ENCODE measurements at regions not wholly inside any gene's neighbourhood (a gene's known extent, or its start where the extent isn't known, plus 50 kb on each side); places are given as distances from the start of the nearest gene placed in this dataset.

DNA sequence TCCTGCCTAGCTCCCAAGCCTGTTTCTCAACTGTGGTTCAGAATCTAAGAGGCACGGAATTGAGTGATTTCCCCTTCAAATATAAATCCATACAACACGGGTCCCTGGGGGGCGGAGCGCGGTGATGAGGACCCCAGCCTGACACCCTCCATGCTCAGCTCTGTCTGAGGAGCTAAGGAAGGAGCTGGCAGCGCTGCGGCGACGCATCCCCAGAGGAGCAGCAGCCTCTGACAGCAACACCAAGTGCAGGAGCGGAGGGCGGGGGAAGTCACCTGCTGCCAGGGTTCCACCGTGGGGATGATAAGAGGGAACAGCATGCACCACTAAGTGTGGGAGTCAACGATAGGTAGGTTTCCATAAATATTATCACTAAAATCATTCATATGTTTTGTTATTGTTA lies 72.6 kb upstream of the VWC2 start:
- DNase-seq (ENCODE audit: low read depth, low spot score) = no peak
- ChIA-PET POLR2A (no interaction called here), CTCF (no interaction called here)
- TF ChIP-seq CTCF (IDR thresholded peaks at IDR 0.05; ENCODE audit: insufficient read depth, low read length, missing control alignments) = no peak
- H3K4me3 ChIP-seq (ENCODE audit: low read depth, low read length) = no peak overlapping the region

DNA sequence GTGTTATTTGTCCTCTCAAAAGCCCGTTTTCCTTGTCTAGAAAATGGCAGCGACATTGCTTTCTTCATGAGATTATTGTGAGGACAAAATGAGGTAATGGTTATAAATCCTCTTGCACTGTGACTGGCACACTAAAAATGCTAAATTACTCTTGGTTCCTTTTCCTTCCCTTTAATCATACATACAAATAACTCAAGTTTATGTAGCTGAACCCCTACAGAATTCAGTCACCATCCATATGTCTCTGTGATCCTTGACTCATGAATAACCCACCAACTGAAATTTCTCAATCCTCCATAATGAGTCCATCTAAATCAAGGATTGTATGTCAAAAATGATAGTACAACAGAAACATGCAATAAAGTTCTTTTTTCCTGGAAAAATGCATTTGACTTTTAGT lies 71.3 kb upstream of the VWC2 start:
- TF ChIP-seq CTCF (IDR thresholded peaks at IDR 0.05; ENCODE audit: insufficient read depth, low read length, missing control alignments) = no peak
- no peak overlapping the region for H3K4me3 ChIP-seq (ENCODE audit: low read depth, low read length)
- POLR2A ChIA-PET = no interaction called here
- CTCF ChIA-PET = no interaction called here
- no peak for DNase-seq (ENCODE audit: low read depth, low spot score)

- ChIA-PET POLR2A (no interaction called here), CTCF (no interaction called here)
- H3K4me3 ChIP-seq (ENCODE audit: low read depth, low read length) = no peak overlapping the region
Observed at GRCh38 chr7:49703337-49703736, 70.1 kb upstream of the VWC2 start.

GRCh38 chr7:49703881-49704280 lies 69.6 kb upstream of the VWC2 start:
- ChIA-PET CTCF (no interaction called here), POLR2A (no interaction called here)
- TF ChIP-seq CTCF (IDR thresholded peaks at IDR 0.05; ENCODE audit: insufficient read depth, low read length, missing control alignments) = no peak
- H3K4me3 ChIP-seq (ENCODE audit: low read depth, low read length) = no peak overlapping the region
- no peak for DNase-seq (ENCODE audit: low read depth, low spot score)

More at GRCh38 chr7:49703337-49703736, 70.1 kb upstream of the VWC2 start:
- TF ChIP-seq CTCF (IDR thresholded peaks at IDR 0.05; ENCODE audit: insufficient read depth, low read length, missing control alignments) = no peak
- DNase-seq (ENCODE audit: low read depth, low spot score) = no peak

GRCh38 chr7:49706106-49706505 lies 67.3 kb upstream of the VWC2 start:
- CTCF ChIA-PET = no interaction called here
- TF ChIP-seq CTCF (IDR thresholded peaks at IDR 0.05; ENCODE audit: insufficient read depth, low read length, missing control alignments) = no peak
- no peak overlapping the region for H3K4me3 ChIP-seq (ENCODE audit: low read depth, low read length)
- no peak for DNase-seq (ENCODE audit: low read depth, low spot score)
- POLR2A ChIA-PET = no interaction called here

GRCh38 chr7:49707891-49708290 lies 65.5 kb upstream of the VWC2 start:
- H3K4me3 ChIP-seq (ENCODE audit: low read depth, low read length) = no peak overlapping the region
- POLR2A ChIA-PET = no interaction called here

More at GRCh38 chr7:49707891-49708290, 65.5 kb upstream of the VWC2 start:
- CTCF ChIA-PET = no interaction called here
- DNase-seq (ENCODE audit: low read depth, low spot score) = no peak
- no peak for TF ChIP-seq CTCF (IDR thresholded peaks at IDR 0.05; ENCODE audit: insufficient read depth, low read length, missing control alignments)
